GM23248 (cell line): ENCODE measurements at regions not wholly inside any gene's neighbourhood (a gene's known extent, or its start where the extent isn't known, plus 50 kb on each side); places are given as distances from the start of the nearest gene placed in this dataset.

Experiments
- DNase-seq: peaks from one replicate; pipeline ENCODE4 v3.0.0-alpha.2; 2015
- H2AFZ ChIP-seq: fragments of 200-600 bp; sonication (generic); 2 replicates; pipeline ENCODE4 v1.6.1; 2016; ENCODE audit warnings: antibody characterized with exemption
- H3F3A ChIP-seq: fragments of 200-600 bp; sonication (generic); 2 replicates; pipeline ENCODE4 v1.6.1; 2016; ENCODE audit warnings: mild to moderate bottlenecking, antibody characterized with exemption, mixed run types; ENCODE audit not compliant: insufficient read depth
- H3K27ac ChIP-seq: fragments of 200-600 bp; sonication (generic); 2 replicates; pipeline ENCODE4 v1.5.1; 2016; ENCODE audit warnings: mild to moderate bottlenecking
- H3K27me3 ChIP-seq: fragments of 200-600 bp; sonication (generic); replicated peaks from 2 replicates; pipeline ENCODE4 v1.6.1; 2016; ENCODE audit warnings: mild to moderate bottlenecking; ENCODE audit not compliant: insufficient read depth
- H3K36me3 ChIP-seq: fragments of 200-600 bp; sonication (generic); 2 replicates; pipeline ENCODE4 v1.6.1; 2016; ENCODE audit warnings: low read depth, mild to moderate bottlenecking
- H3K4me1 ChIP-seq: fragments of 200-600 bp; sonication (generic); 2 replicates; pipeline ENCODE4 v1.6.1; 2016; ENCODE audit warnings: mild to moderate bottlenecking; ENCODE audit not compliant: insufficient read depth
- H3K4me2 ChIP-seq: fragments of 200-600 bp; sonication (generic); one replicate; pipeline ENCODE4 v1.6.1; 2016; ENCODE audit warnings: mild to moderate bottlenecking; ENCODE audit not compliant: unreplicated experiment
- H3K4me3 ChIP-seq: fragments of 200-600 bp; sonication (generic); 2 replicates; pipeline ENCODE4 v1.5.1; 2016; ENCODE audit warnings: mild to moderate bottlenecking
- H3K79me2 ChIP-seq: fragments of 200-600 bp; sonication (generic); 2 replicates; pipeline ENCODE4 v1.6.1; 2016; ENCODE audit warnings: mild to moderate bottlenecking; ENCODE audit not compliant: insufficient read depth
- H3K9ac ChIP-seq: fragments of 200-600 bp; sonication (generic); 2 replicates; pipeline ENCODE4 v1.6.1; 2016; ENCODE audit warnings: mild to moderate bottlenecking
- H3K9me2 ChIP-seq: fragments of 200-600 bp; sonication (generic); 2 replicates; pipeline ENCODE4 v1.6.1; 2016; ENCODE audit warnings: mixed run types, mild to moderate bottlenecking, moderate library complexity; ENCODE audit not compliant: insufficient read depth
- H3K9me3 ChIP-seq: fragments of 200-600 bp; sonication (generic); one replicate; pipeline ENCODE4 v1.6.1; 2017; ENCODE audit warnings: low read depth
- H4K20me1 ChIP-seq: fragments of 200-600 bp; sonication (generic); 2 replicates; pipeline ENCODE4 v1.6.0; 2016; ENCODE audit not compliant: insufficient read depth
- EZH2 ChIP-seq: fragments of 200-600 bp; sonication (generic); IDR thresholded peaks from 2 replicates; pipeline ENCODE4 v1.6.1; 2018; ENCODE audit warnings: antibody characterized with exemption, mild to moderate bottlenecking; ENCODE audit not compliant: insufficient read depth, poor library complexity, severe bottlenecking
- EZH2phosphoT487 ChIP-seq: fragments of 200-600 bp; sonication (generic); IDR thresholded peaks from 2 replicates; pipeline ENCODE4 v1.6.1; 2018; ENCODE audit warnings: antibody characterized with exemption, moderate library complexity, mild to moderate bottlenecking, low read depth; ENCODE audit not compliant: insufficient read depth
- WGBS, 2 experiments: methylation state at CpG; one replicate each; pipeline ENCODE4 v1.1.6; 2015 to 2017; ENCODE audit warnings: low lambda C conversion rate in 2 of 2, low coverage in 1 of 2; ENCODE audit errors: missing lambda C conversion rate in 2 of 2; 5-methylcytosine and 5-hydroxymethylcytosine counted together
- in situ Hi-C: fragments of 300-500 bp; cut with MboI; formaldehyde crosslinking; loops from 2 replicates; pipeline ENCODE4 v1.15.0; 2020

DNA sequence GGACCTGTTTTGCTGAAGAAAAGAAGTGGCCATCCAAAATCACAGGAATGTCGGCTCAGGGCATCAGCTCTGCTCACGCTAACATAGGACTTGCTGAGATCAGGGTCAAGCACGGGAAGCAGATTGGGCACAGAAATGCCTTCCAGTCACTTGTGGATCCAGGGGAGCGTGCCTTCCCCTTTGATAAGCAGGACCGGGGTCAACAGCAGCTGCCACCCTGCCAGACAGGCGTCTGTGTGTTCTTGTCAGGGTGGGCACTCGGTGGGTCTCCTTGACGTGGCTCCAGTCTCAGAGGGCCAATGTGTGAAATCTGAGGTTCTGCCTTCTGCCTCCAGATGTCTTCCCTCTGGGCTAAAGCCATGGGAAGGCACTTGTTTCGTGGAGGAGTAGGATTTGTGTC is 313.7 kb upstream of the IRX4 start:
- H3K4me2 ChIP-seq, result no peak overlapping the region
- no peak overlapping the region for H3K27ac ChIP-seq
- H2AFZ ChIP-seq, result no peak overlapping the region
- DNase-seq, result no peak
- in situ Hi-C loops, result no loop called here
- no peak overlapping the region for H3K4me3 ChIP-seq
- no peaks in the 10 kb centered on the region for H3K9me3 ChIP-seq
- TF ChIP-seq EZH2 (no peak), EZH2phosphoT487 (no peak)
- no peaks in the 10 kb centered on the region for H3K36me3 ChIP-seq
- no peaks in the 10 kb centered on the region for H3K4me1 ChIP-seq
- H4K20me1 ChIP-seq, result no peaks in the 10 kb centered on the region
- H3F3A ChIP-seq, result no peaks in the 10 kb centered on the region
- no peaks in the 10 kb centered on the region for H3K79me2 ChIP-seq
- 21 to 26% methylated on average over 8 to 9 of the region's 9 CpGs for WGBS, 2 experiments
- no peak overlapping the region for H3K9ac ChIP-seq
- no peaks in the 10 kb centered on the region for H3K9me2 ChIP-seq
- no peaks in the 10 kb centered on the region for H3K27me3 ChIP-seq

DNA sequence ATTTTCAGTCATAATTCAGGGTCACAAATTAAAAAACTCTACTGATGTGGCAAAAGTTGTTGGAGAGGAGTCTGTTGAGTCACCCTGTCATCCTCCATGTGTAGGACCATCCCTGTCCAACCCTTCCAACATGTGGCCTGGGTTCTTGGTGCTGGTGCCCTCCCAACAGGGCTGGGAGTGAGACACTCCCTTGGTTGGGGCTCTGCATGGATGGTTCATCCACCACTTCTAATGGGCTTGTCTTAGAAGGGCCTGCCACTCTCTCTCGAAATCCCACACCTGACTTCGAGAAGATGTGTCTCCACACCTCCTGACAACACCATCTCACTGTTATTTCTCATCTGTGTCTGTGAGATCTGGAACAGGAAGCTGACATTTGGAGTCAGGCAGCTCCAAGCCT is 312.2 kb upstream of the IRX4 start:
- Histone ChIP-seq H3K4me2 (no peak overlapping the region), H3K4me1 (no peaks in the 10 kb centered on the region), H3K9ac (no peak overlapping the region), H3K9me2 (no peaks in the 10 kb centered on the region), H3K9me3 (no peaks in the 10 kb centered on the region), H3K36me3 (no peaks in the 10 kb centered on the region), H3K27me3 (no peaks in the 10 kb centered on the region), H3K27ac (no peak overlapping the region), H3K4me3 (no peak overlapping the region), H2AFZ (no peak overlapping the region), H4K20me1 (no peaks in the 10 kb centered on the region), H3K79me2 (no peaks in the 10 kb centered on the region), H3F3A (no peaks in the 10 kb centered on the region)
- in situ Hi-C loops, result no loop called here
- WGBS, 2 experiments, result 4 to 6% methylated on average over 2 of the region's 2 CpGs
- TF ChIP-seq EZH2phosphoT487 (no peak), EZH2 (no peak)
- DNase-seq, result no peak

DNA sequence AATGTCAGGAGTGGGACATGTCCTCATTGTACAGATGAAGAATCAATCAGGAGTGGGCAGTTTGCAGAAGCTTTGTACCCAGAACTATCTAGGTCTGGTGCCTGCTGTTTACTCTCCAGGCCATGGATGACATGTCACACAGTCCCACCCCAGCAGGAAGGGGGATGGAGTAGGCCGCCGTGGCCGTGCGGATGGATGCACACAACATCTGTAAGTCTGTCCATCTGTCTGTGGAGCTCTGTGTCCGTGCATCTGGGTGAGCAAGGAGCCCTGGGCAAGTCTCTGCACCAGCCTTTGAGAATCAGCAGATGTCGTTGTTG is 311.5 kb upstream of the IRX4 start:
- Histone ChIP-seq H3K4me2 (no peak overlapping the region), H3K9me3 (no peaks in the 10 kb centered on the region), H4K20me1 (no peaks in the 10 kb centered on the region), H3F3A (no peaks in the 10 kb centered on the region), H3K9ac (no peak overlapping the region), H3K4me1 (no peaks in the 10 kb centered on the region), H3K36me3 (no peaks in the 10 kb centered on the region), H3K79me2 (no peaks in the 10 kb centered on the region), H2AFZ (no peak overlapping the region), H3K4me3 (no peak overlapping the region), H3K27ac (no peak overlapping the region), H3K27me3 (no peaks in the 10 kb centered on the region), H3K9me2 (no peaks in the 10 kb centered on the region)
- in situ Hi-C loops, result no loop called here
- no peak for DNase-seq
- 53 to 62% methylated on average over 6 of the region's 6 CpGs for WGBS, 2 experiments
- no peak for TF ChIP-seq EZH2
- no peak for TF ChIP-seq EZH2phosphoT487

DNA sequence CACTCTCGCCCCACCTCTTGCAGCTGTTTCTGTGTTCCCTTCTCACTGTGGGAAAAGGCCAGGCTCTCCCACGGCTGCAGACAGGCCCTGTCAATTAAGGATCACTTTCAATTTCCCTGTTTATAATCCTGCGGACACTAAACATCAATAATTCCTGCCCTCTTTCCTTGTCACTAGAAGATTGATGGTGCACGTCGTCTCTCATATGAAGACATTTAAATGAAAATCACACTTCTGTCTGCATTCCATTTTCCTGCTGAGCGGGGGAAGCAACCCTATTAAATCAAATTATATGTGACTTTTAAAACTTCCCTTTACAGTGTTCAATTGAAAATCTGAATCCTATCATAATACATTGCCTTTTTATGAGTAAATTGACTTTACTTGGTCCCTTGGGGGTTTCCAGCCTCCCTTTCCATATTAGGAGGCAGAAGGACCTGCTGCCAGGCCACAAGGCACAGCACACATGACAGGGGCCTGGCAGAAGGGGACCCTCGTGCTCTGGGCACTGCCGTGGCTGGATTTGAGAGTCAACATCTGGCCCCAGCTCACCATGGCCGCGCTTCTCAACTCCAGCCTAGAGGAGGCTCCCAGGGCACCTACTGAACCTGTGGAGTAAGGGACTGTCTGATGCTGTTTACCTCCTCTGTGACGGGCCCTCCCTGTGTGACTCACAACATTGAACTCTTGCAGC is 311.0 kb upstream of the IRX4 start:
- Histone ChIP-seq H3K9me3 (no peaks in the 10 kb centered on the region), H2AFZ (no peak overlapping the region), H3K9me2 (no peaks in the 10 kb centered on the region), H3K27ac (no peak overlapping the region), H3K4me1 (no peaks in the 10 kb centered on the region), H3K79me2 (no peaks in the 10 kb centered on the region), H3K27me3 (no peaks in the 10 kb centered on the region), H3K4me2 (no peak overlapping the region), H3K9ac (no peak overlapping the region), H3K36me3 (no peaks in the 10 kb centered on the region), H4K20me1 (no peaks in the 10 kb centered on the region), H3F3A (no peaks in the 10 kb centered on the region), H3K4me3 (no peak overlapping the region)
- no peak for TF ChIP-seq EZH2phosphoT487
- no peak for TF ChIP-seq EZH2
- in situ Hi-C loops, result no loop called here
- DNase-seq, result no peak
- WGBS, 2 experiments, result 10 to 16% methylated on average over 11 of the region's 11 CpGs

DNA sequence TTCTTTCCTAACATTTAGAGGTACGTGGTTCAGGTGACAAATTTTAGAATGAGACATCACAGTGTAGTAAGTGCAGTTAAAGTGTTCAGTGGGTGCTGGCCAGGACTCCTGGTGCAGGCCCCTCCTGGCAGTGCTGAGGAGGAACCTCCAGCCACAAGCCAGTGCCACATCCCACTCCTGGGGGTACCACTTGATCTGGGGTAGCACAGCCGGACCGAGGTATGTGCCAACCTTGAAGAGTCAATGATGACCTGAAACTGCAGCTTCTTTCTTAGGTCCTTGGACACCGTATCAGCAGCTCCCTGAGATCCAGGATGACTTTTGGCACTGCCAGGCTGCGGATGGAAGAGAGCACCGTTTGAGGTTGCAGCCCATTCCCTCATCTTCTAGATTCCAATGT is 310.4 kb upstream of the IRX4 start:
- Histone ChIP-seq H3K4me3 (no peak overlapping the region), H4K20me1 (no peaks in the 10 kb centered on the region), H3K4me1 (no peaks in the 10 kb centered on the region), H3K9ac (no peak overlapping the region), H3K27ac (no peak overlapping the region), H3K27me3 (no peaks in the 10 kb centered on the region), H3K79me2 (no peaks in the 10 kb centered on the region), H2AFZ (no peak overlapping the region), H3K9me3 (no peaks in the 10 kb centered on the region), H3K9me2 (no peaks in the 10 kb centered on the region), H3K36me3 (no peaks in the 10 kb centered on the region), H3F3A (no peaks in the 10 kb centered on the region), H3K4me2 (no peak overlapping the region)
- no peak for TF ChIP-seq EZH2phosphoT487
- no peak for TF ChIP-seq EZH2
- in situ Hi-C loops, result no loop called here
- no peak for DNase-seq
- 9 to 12% methylated on average over 6 of the region's 6 CpGs for WGBS, 2 experiments
